HCT116 (cell line): ENCODE measurements at regions not wholly inside any gene's neighbourhood (a gene's known extent, or its start where the extent isn't known, plus 50 kb on each side); places are given as distances from the start of the nearest gene placed in this dataset.

Source experiments
- ATAC-seq: fragments of 200-7000 bp; cut with Tn5 transposase; 2 replicates; pipeline ENCODE4 v1.9.1; 2020; ENCODE audit warnings: mild to moderate bottlenecking, moderate library complexity
- BruUV-seq: library from RNA; stranded (reverse); fragments of 400-500 nt; replicated peaks from 2 replicates; lab custom pipeline; 2021; lab: Mats Ljungman, UMichigan
- CTCF ChIA-PET: fragments of 300-600 bp; sonication (Branson Sonifier 250); formaldehyde crosslinking; loops from one replicate; lab custom pipeline; 2021; ENCODE audit warnings: antibody characterized with exemption; lab: Charles Lee
- POLR2A ChIA-PET: fragments of 300-600, 350-600 bp; sonication (Branson Sonifier 250); formaldehyde crosslinking; loops from one replicate; lab custom pipeline; 2021; ENCODE audit warnings: antibody characterized with exemption; lab: Charles Lee
- RAD21 ChIA-PET, 2 experiments: fragments of 300-600 bp; sonication (Branson Sonifier 250); formaldehyde crosslinking; loops; one replicate each; lab custom pipeline; 2023; ENCODE audit warnings: low total read pairs in 2 of 2; ENCODE audit not compliant: uncharacterized antibody in 2 of 2, unreplicated experiment in 2 of 2, low non-redundant PET in 1 of 2; lab: Charles Lee
- DNase-seq: peaks from one replicate; pipeline ENCODE4 v3.0.0-alpha.2; 2010; ENCODE audit warnings: low read depth, low spot score
- H2AFZ ChIP-seq: fragments of 200-600 bp; shearing (Covaris generic), sonication (generic); 2 replicates; pipeline ENCODE4 v1.6.1; 2017; ENCODE audit warnings: low read depth, mixed run types, mixed read lengths, antibody characterized with exemption, low read length; ENCODE audit not compliant: poor library complexity, severe bottlenecking
- H3K27ac ChIP-seq: 2 replicates; pipeline ENCODE4 v1.5.1; 2012; ENCODE audit warnings: low read depth, low read length
- H3K27me3 ChIP-seq: fragments of 200-600 bp; sonication (generic); 2 replicates; pipeline ENCODE4 v1.6.1; 2016; ENCODE audit warnings: mixed run types, low read length, mixed read lengths; ENCODE audit not compliant: insufficient read depth
- H3K36me3 ChIP-seq, 2 experiments: fragments of 200-500 bp in 1 of 2; fragments of 200-600 bp in 1 of 2; sonication (Bioruptor generic) in 1 of 2; sonication (generic) in 1 of 2; 2 replicates each; pipeline versions ENCODE4 v1.5.1 to v1.6.1; 2014 to 2016; ENCODE audit warnings: low read length in 2 of 2, inconsistent platforms in 1 of 2, mixed read lengths in 1 of 2, mixed run types in 1 of 2; ENCODE audit not compliant: insufficient read depth in 2 of 2, control insufficient read depth in 1 of 2
- H3K4me1 ChIP-seq, 2 experiments: fragments of 200-600 bp in 1 of 2; sonication (generic) in 1 of 2; 2 replicates each; pipeline versions ENCODE4 v1.5.1 to v1.6.1; 2012 to 2017; ENCODE audit warnings: low read length in 2 of 2, inconsistent platforms in 1 of 2, mild to moderate bottlenecking in 1 of 2, mixed read lengths in 1 of 2, mixed run types in 1 of 2, moderate library complexity in 1 of 2; ENCODE audit not compliant: insufficient read depth in 2 of 2, control insufficient read depth in 1 of 2
- H3K4me2 ChIP-seq: fragments of 200-600 bp; sonication (generic); 2 replicates; pipeline ENCODE4 v1.6.1; 2017; ENCODE audit warnings: mixed run types, low read length, mixed read lengths
- H3K4me3 ChIP-seq, 2 experiments: fragments of 200-600 bp in 1 of 2; sonication (generic) in 1 of 2; replicated peaks in 1 of 2; 2 replicates each; pipeline ENCODE4 v1.5.1; 2011 to 2016; ENCODE audit warnings: low read length in 2 of 2, control low read depth in 1 of 2, low read depth in 1 of 2, mild to moderate bottlenecking in 1 of 2, mixed read lengths in 1 of 2, mixed run types in 1 of 2
- H3K79me2 ChIP-seq: fragments of 200-600 bp; sonication (generic); 2 replicates; pipeline ENCODE4 v1.6.1; 2017; ENCODE audit warnings: mild to moderate bottlenecking, mixed run types, low read length, moderate library complexity, mixed read lengths; ENCODE audit not compliant: insufficient read depth
- H3K9ac ChIP-seq: fragments of 200-600 bp; sonication (generic); 2 replicates; pipeline ENCODE4 v1.6.1; 2016; ENCODE audit warnings: low read length, mixed read lengths
- H3K9me2 ChIP-seq: fragments of 200-600 bp; sonication (generic), shearing (Covaris generic); 2 replicates; pipeline ENCODE4 v1.6.1; 2017; ENCODE audit warnings: mixed run types, mild to moderate bottlenecking, moderate library complexity; ENCODE audit not compliant: insufficient read depth
- H3K9me3 ChIP-seq, 2 experiments: fragments of 200-500 bp in 1 of 2; fragments of 200-600 bp in 1 of 2; sonication (Bioruptor generic) in 1 of 2; sonication (generic) in 1 of 2; 2 replicates each; pipeline ENCODE4 v1.6.1; 2014 to 2017; ENCODE audit warnings: low read length in 2 of 2, mixed read lengths in 2 of 2, inconsistent platforms in 1 of 2, low read depth in 1 of 2, mild to moderate bottlenecking in 1 of 2, mixed run types in 1 of 2, moderate library complexity in 1 of 2; ENCODE audit not compliant: control insufficient read depth in 1 of 2, insufficient read depth in 1 of 2
- H4K20me1 ChIP-seq: fragments of 200-600 bp; sonication (generic), shearing (Covaris generic); 2 replicates; pipeline ENCODE4 v1.6.1; 2017; ENCODE audit warnings: mixed run types, mild to moderate bottlenecking, moderate library complexity; ENCODE audit not compliant: insufficient read depth
- CEBPB ChIP-seq: IDR thresholded peaks from 2 replicates; pipeline ENCODE4 v1.6.1; 2012; ENCODE audit warnings: low read depth
- FOSL1 ChIP-seq: IDR thresholded peaks from 2 replicates; pipeline ENCODE4 v1.6.1; 2012; ENCODE audit warnings: low read depth
- POLR2AphosphoS5 ChIP-seq: IDR thresholded peaks from 2 replicates; pipeline ENCODE4 v1.6.1; 2011; ENCODE audit warnings: mild to moderate bottlenecking, low read depth, low read length, moderate library complexity
- SIN3A ChIP-seq: IDR thresholded peaks from 2 replicates; pipeline ENCODE4 v1.6.1; 2012; ENCODE audit warnings: low read depth
- ZNF274 ChIP-seq: fragments of 200-500 bp; sonication (Bioruptor generic); IDR thresholded peaks from 2 replicates; pipeline ENCODE4 v1.6.1; 2014; ENCODE audit warnings: mild to moderate bottlenecking, low read depth, low read length, inconsistent platforms
- intact Hi-C: fragments of 100-400 bp; cut with micrococcal nuclease; formaldehyde crosslinking; loops from 2 replicates; pipeline ENCODE4 v1.10.0; 2022

GRCh38 chr17:6215071-6216035 is 145.2 kb downstream of the WSCD1 start:
- H3K4me2 ChIP-seq, result no peak overlapping the region
- BruUV-seq, result no TSS peak
- H3K79me2 ChIP-seq, result no peaks in the 10 kb centered on the region
- no peak for TF ChIP-seq FOSL1
- no peak for TF ChIP-seq POLR2AphosphoS5
- TF ChIP-seq CEBPB, result no peak
- no peak for TF ChIP-seq ZNF274
- no peaks in the 10 kb centered on the region for H3K4me1 ChIP-seq
- ChIA-PET POLR2A (no interaction called here), CTCF (no interaction called here), RAD21 (no interaction called here)
- H2AFZ ChIP-seq, result no peak overlapping the region
- peaks cover 75% of the 10 kb centered on the region for H3K27me3 ChIP-seq
- H3K36me3 ChIP-seq, result no peaks in the 10 kb centered on the region
- intact Hi-C loops, result no loop called here
- no peaks in the 10 kb centered on the region for H3K9me2 ChIP-seq
- no peak overlapping the region for H3K27ac ChIP-seq
- DNase-seq (no peak), ATAC-seq (no peak)
- H3K4me3 ChIP-seq, result no peak overlapping the region
- no peak overlapping the region for H3K9ac ChIP-seq
- no peaks in the 10 kb centered on the region for H3K9me3 ChIP-seq
- no peaks in the 10 kb centered on the region for H4K20me1 ChIP-seq

- no TSS peak for BruUV-seq
- Histone ChIP-seq H3K9me3 (no peaks in the 10 kb centered on the region), H3K79me2 (no peaks in the 10 kb centered on the region), H3K9ac (no peak overlapping the region), H2AFZ (no peak overlapping the region), H3K4me2 (no peak overlapping the region), H3K4me3 (no peak overlapping the region), H4K20me1 (no peaks in the 10 kb centered on the region), H3K9me2 (no peaks in the 10 kb centered on the region), H3K27ac (no peak overlapping the region), H3K36me3 (no peaks in the 10 kb centered on the region), H3K4me1 (no peaks in the 10 kb centered on the region), H3K27me3 (peaks cover 87% of the 10 kb centered on the region)
- DNase-seq (no peak), ATAC-seq (no peak)
- ChIA-PET RAD21 (no interaction called here), POLR2A (no interaction called here), CTCF (no interaction called here)
- TF ChIP-seq SIN3A, result no peak
- intact Hi-C loops, result no loop called here
Observed at GRCh38 chr17:6213859-6214258, 143.7 kb downstream of the WSCD1 start.
